B cell (primary cell): ENCODE measurements at regions not wholly inside any gene's neighbourhood (a gene's known extent, or its start where the extent isn't known, plus 50 kb on each side); places are given as distances from the start of the nearest gene placed in this dataset.

Experiments used
- ATAC-seq: fragments of 200-7000 bp; cut with Tn5 transposase; one replicate; pipeline ENCODE4 v1.10.0; 2021; ENCODE audit warnings: low read depth, mild to moderate bottlenecking, moderate number of reproducible peaks, moderate library complexity
- CTCF ChIA-PET: fragments of 350-600 bp; sonication (Branson Sonifier 250); formaldehyde crosslinking; loops from one replicate; lab custom pipeline; 2021; ENCODE audit warnings: antibody characterized with exemption, inconsistent platforms; lab: Charles Lee
- POLR2A ChIA-PET: fragments of 350-600 bp; sonication (Branson Sonifier 250); formaldehyde crosslinking; loops from one replicate; lab custom pipeline; 2021; ENCODE audit warnings: antibody characterized with exemption; lab: Charles Lee
- DNase-seq: peaks from one replicate; pipeline ENCODE4 v3.0.0; 2013
- H2AFZ ChIP-seq: 2 replicates; pipeline ENCODE4 v1.6.1; 2012; ENCODE audit warnings: mild to moderate bottlenecking, low read depth, low read length; ENCODE audit not compliant: insufficient read depth, poor library complexity, severe bottlenecking
- H3K27ac ChIP-seq, 2 donors: 1 replicate in 1 of 2; 2 replicates in 1 of 2; pipeline ENCODE4 v1.5.1; 2012 to 2013; ENCODE audit warnings: low read length in 2 of 2, mild to moderate bottlenecking in 2 of 2, moderate library complexity in 1 of 2
- H3K27me3 ChIP-seq, 4 experiments: fragments of 200-600 bp in 1 of 4; sonication (generic) in 1 of 4; replicated peaks in 1 of 4; 1 replicate in 2 of 4; 2 replicates in 2 of 4; pipeline versions ENCODE4 v1.6.1 to v1.7.0; 2013 to 2016; ENCODE audit warnings: low read length in 3 of 4, mild to moderate bottlenecking in 2 of 4, mixed read lengths in 1 of 4, moderate library complexity in 1 of 4; ENCODE audit not compliant: insufficient read depth in 4 of 4, control insufficient read depth in 3 of 4; ENCODE audit errors: control extremely low read depth in 1 of 4
- H3K36me3 ChIP-seq, 2 experiments: replicated peaks in 1 of 2; 1 replicate in 1 of 2; 2 replicates in 1 of 2; pipeline versions ENCODE4 v1.6.1 to v1.7.1; 2013; ENCODE audit warnings: low read length in 1 of 2; ENCODE audit not compliant: insufficient read depth in 2 of 2, control insufficient read depth in 1 of 2; ENCODE audit errors: control extremely low read depth in 1 of 2, extremely low read depth in 1 of 2
- H3K4me1 ChIP-seq, 2 donors: fragments of 200-600 bp in 1 of 2; sonication (generic) in 1 of 2; 1 replicate in 1 of 2; 2 replicates in 1 of 2; pipeline versions ENCODE4 v1.5.1 to v1.6.1; 2013 to 2017; ENCODE audit warnings: low read length in 2 of 2; ENCODE audit not compliant: control insufficient read depth in 2 of 2, insufficient read depth in 2 of 2
- H3K4me2 ChIP-seq: replicated peaks from 2 replicates; pipeline ENCODE3; 2012; ENCODE audit warnings: mild to moderate bottlenecking, low read depth, low read length; ENCODE audit not compliant: poor library complexity, severe bottlenecking
- H3K4me3 ChIP-seq, 5 experiments: fragments of 200-600 bp in 1 of 5; sonication (generic) in 1 of 5; 1 replicate in 3 of 5; 2 replicates in 2 of 5; pipeline versions ENCODE4 v1.5.1 to v1.7.0; 2011 to 2016; ENCODE audit warnings: low read length in 4 of 5, mild to moderate bottlenecking in 4 of 5, low read depth in 2 of 5, control low read depth in 1 of 5, moderate library complexity in 1 of 5; ENCODE audit not compliant: insufficient read depth in 1 of 5; ENCODE audit errors: control extremely low read depth in 1 of 5, extremely low read depth in 1 of 5
- H3K79me2 ChIP-seq: fragments of 200-600 bp; sonication (generic); one replicate; pipeline ENCODE4 v1.6.0; 2016; ENCODE audit warnings: low read length; ENCODE audit not compliant: control insufficient read depth, insufficient read depth
- H3K9ac ChIP-seq: fragments of 200-600 bp; sonication (generic); 2 replicates; pipeline ENCODE4 v1.6.1; 2017; ENCODE audit warnings: mild to moderate bottlenecking, low read length, moderate library complexity
- H3K9me3 ChIP-seq, 3 donors: one replicate each; pipeline versions ENCODE4 v1.6.1 to v1.7.1; 2013; ENCODE audit warnings: low read length in 2 of 3; ENCODE audit not compliant: control insufficient read depth in 2 of 3, insufficient read depth in 1 of 3; ENCODE audit errors: control extremely low read depth in 1 of 3
- H4K20me1 ChIP-seq: 2 replicates; pipeline ENCODE4 v1.6.0; 2012; ENCODE audit warnings: mild to moderate bottlenecking, low read length; ENCODE audit not compliant: insufficient read depth, control insufficient read depth, poor library complexity, severe bottlenecking
- H3K27ac Mint-ChIP-seq: one replicate; pipeline ENCODE4 v1.8.0; 2021; ENCODE audit warnings: mixed read lengths
- H3K27me3 Mint-ChIP-seq: one replicate; pipeline ENCODE4 v1.8.0; 2021; ENCODE audit warnings: mixed read lengths
- H3K4me1 Mint-ChIP-seq: one replicate; pipeline ENCODE4 v1.8.0; 2021; ENCODE audit warnings: mixed read lengths
- H3K4me3 Mint-ChIP-seq: one replicate; pipeline ENCODE4 v1.8.0; 2021; ENCODE audit warnings: mixed read lengths
- H3K9me3 Mint-ChIP-seq: one replicate; pipeline ENCODE4 v1.8.0; 2022; ENCODE audit warnings: mixed read lengths; ENCODE audit not compliant: insufficient read depth
- CTCF ChIP-seq: fragments of 200-600 bp; IDR thresholded peaks from one replicate; pipeline ENCODE4 v1.8.0; 2022; ENCODE audit warnings: antibody characterized with exemption, mild to moderate bottlenecking
- EZH2 ChIP-seq: IDR thresholded peaks from 2 replicates; pipeline ENCODE4 v1.6.1; 2012; ENCODE audit warnings: borderline replicate concordance, low read depth, mild to moderate bottlenecking, moderate library complexity, low read length; ENCODE audit not compliant: insufficient read depth, poor library complexity, severe bottlenecking
- WGBS: methylation state at CpG from one replicate; pipeline ENCODE4 v1.1.5; 2013; ENCODE audit warnings: missing lambda C conversion rate; ENCODE audit not compliant: insufficient coverage; 5-methylcytosine and 5-hydroxymethylcytosine counted together
- intact Hi-C: fragments of 100-400 bp; cut with micrococcal nuclease; formaldehyde crosslinking; loops from one replicate; pipeline ENCODE4 v1.10.0; 2022

DNA sequence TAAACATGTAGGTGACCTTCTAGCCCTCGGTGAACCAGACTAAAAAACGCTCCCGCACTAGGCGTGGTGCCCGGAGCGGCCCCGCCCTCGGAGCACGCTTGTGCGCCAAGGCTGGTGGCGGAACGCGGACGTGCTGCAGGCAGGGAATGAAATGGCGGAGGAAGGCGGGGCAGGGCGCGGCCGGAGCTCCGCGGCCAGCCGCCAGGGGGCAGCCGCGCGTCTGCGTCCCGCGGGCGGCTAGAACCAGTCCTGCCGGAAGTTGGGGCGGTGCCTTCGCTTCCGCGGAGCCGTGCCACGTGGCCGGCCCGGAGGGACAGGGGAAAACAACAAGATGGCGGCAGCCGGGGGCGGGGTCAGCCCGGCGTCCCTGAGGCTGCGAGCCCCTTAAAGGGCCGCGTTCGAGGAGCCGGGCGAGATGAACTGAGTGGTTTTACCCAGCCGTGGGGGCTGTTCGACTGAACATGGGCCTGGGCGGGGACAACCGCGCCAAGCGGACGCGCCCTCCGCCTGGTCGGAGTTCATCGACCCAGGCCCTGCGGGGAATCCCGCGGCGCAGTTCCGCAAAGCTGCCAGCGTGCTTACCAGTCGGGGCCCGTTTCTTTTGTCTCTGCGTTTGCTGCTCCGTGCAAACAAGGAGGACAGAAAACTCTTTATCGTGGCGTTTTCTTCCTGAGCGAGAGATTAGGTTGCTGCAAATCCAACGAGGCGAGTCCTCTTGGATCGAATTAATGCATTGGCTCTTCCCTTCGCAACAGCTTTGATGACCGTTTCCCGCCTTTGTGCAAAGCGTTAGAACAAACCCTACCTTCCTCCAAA is 90.9 kb upstream of the CHD2 start:
- peak; percentile 81 for ATAC-seq
- no peaks in the 10 kb centered on the region for H3K27me3 Mint-ChIP-seq
- Histone ChIP-seq H3K36me3 (no peaks in the 10 kb centered on the region), H3K79me2 (peaks cover 30% of the 10 kb centered on the region), H3K4me3 (peak overlapping the region; percentile 66 to 94 (median 76)), H2AFZ (peak overlapping the region; percentile 95), H3K27me3 (no peaks in the 10 kb centered on the region), H3K4me1 (peaks cover 21 to 25% of the 10 kb centered on the region in 2 donors), H4K20me1 (no peaks in the 10 kb centered on the region), H3K27ac (peak overlapping the region; percentile 96 to 99), H3K9ac (peak overlapping the region; percentile 81), H3K4me2 (peak overlapping the region; percentile 89), H3K9me3 (no peaks in the 10 kb centered on the region)
- H3K4me3 Mint-ChIP-seq: peak overlapping the region; percentile 92
- ChIA-PET CTCF (interaction anchor here (0.6 to 5.2 kb wide), 22 partner anchors 8 to 145 kb away, joined by 3 to 96 read pairs (median 7); partner anchors contain the start of gene CHD2), POLR2A (interaction anchor here (0.6 to 7.0 kb wide), 30 partner anchors 8 to 135 kb away, joined by 3 to 266 read pairs (median 6); partner anchors contain the start of gene CHD2)
- peaks cover 32% of the 10 kb centered on the region for H3K4me1 Mint-ChIP-seq
- DNase-seq: peak; percentile 100
- H3K27ac Mint-ChIP-seq: peak overlapping the region; percentile 99
- under 1% methylated on average over 77 of the region's 80 CpGs for WGBS
- TF ChIP-seq EZH2 (no peak), CTCF (peak; percentile 96)
- intact Hi-C loops: loop anchor here (1.0 kb wide), 9 partner anchors 11 to 109 kb away; partner anchors contain the start of gene CHD2
- no peaks in the 10 kb centered on the region for H3K9me3 Mint-ChIP-seq
